Fibroblast of lung (primary cell): ENCODE measurements at regions not wholly inside any gene's neighbourhood (a gene's known extent, or its start where the extent isn't known, plus 50 kb on each side); places are given as distances from the start of the nearest gene placed in this dataset.

ENCODE experiments used
- DNase-seq, 2 donors: peaks; one replicate each; pipeline versions ENCODE4 v3.0.0 to v3.0.0-alpha.2; 2010; ENCODE audit warnings: low read depth in 2 of 2
- H2AFZ ChIP-seq: 2 replicates; pipeline ENCODE4 v1.5.1; 2012; ENCODE audit warnings: low read length, control low read depth, inconsistent platforms
- H3K27ac ChIP-seq: 2 replicates; pipeline ENCODE4 v1.5.1; 2011; ENCODE audit warnings: low read length, control low read depth; ENCODE audit not compliant: insufficient read depth
- H3K27me3 ChIP-seq: 2 replicates; pipeline ENCODE4 v1.5.1; 2011; ENCODE audit warnings: mild to moderate bottlenecking, low read length; ENCODE audit not compliant: control insufficient read depth, insufficient read depth
- H3K36me3 ChIP-seq: 2 replicates; pipeline ENCODE4 v1.5.1; 2011; ENCODE audit warnings: low read length; ENCODE audit not compliant: control insufficient read depth, insufficient read depth
- H3K4me1 ChIP-seq: 2 replicates; pipeline ENCODE4 v1.5.1; 2011; ENCODE audit warnings: low read length; ENCODE audit not compliant: control insufficient read depth, insufficient read depth; ENCODE audit errors: extremely low read depth
- H3K4me2 ChIP-seq: 2 replicates; pipeline ENCODE4 v1.5.1; 2011; ENCODE audit warnings: low read length, control low read depth; ENCODE audit not compliant: insufficient read depth; ENCODE audit errors: extremely low read depth
- H3K4me3 ChIP-seq, 4 experiments: fragments of 200-600 bp in 1 of 4; sonication (generic) in 1 of 4; replicated peaks in 1 of 4; 2 replicates each; pipeline ENCODE4 v1.5.1; 2011 to 2016; ENCODE audit warnings: low read length in 4 of 4, low read depth in 3 of 4, mild to moderate bottlenecking in 3 of 4, control low read depth in 2 of 4, inconsistent platforms in 1 of 4, mixed read lengths in 1 of 4; ENCODE audit not compliant: insufficient read depth in 1 of 4; ENCODE audit errors: control extremely low read depth in 1 of 4
- H3K79me2 ChIP-seq: 2 replicates; pipeline ENCODE4 v1.5.1; 2012; ENCODE audit warnings: mild to moderate bottlenecking, low read length, inconsistent platforms; ENCODE audit not compliant: control insufficient read depth, insufficient read depth
- H3K9ac ChIP-seq: 2 replicates; pipeline ENCODE4 v1.5.1; 2011; ENCODE audit warnings: mild to moderate bottlenecking, low read length, control low read depth; ENCODE audit not compliant: insufficient read depth
- H3K9me3 ChIP-seq: 2 replicates; pipeline ENCODE4 v1.5.1; 2012; ENCODE audit warnings: low read depth, low read length; ENCODE audit not compliant: control insufficient read depth, insufficient read depth
- H4K20me1 ChIP-seq: 2 replicates; pipeline ENCODE4 v1.5.1; 2011; ENCODE audit warnings: low read length; ENCODE audit not compliant: control insufficient read depth, insufficient read depth; ENCODE audit errors: extremely low read depth
- EZH2 ChIP-seq: IDR thresholded peaks from 2 replicates; pipeline ENCODE4 v1.5.1; 2012; ENCODE audit warnings: low read length, control low read depth, mild to moderate bottlenecking; ENCODE audit errors: missing control alignments
- TF ChIP-seq, protein P1 (sequence below), 2 donors: IDR thresholded peaks in 1 of 2; conservative IDR thresholded peaks in 1 of 2; 1 replicate in 1 of 2; 2 replicates in 1 of 2; pipeline ENCODE4 v1.5.1; 2011 to 2012; ENCODE audit warnings: low read length in 2 of 2, control low read depth in 1 of 2, inconsistent platforms in 1 of 2, low read depth in 1 of 2, mild to moderate bottlenecking in 1 of 2

DNA sequence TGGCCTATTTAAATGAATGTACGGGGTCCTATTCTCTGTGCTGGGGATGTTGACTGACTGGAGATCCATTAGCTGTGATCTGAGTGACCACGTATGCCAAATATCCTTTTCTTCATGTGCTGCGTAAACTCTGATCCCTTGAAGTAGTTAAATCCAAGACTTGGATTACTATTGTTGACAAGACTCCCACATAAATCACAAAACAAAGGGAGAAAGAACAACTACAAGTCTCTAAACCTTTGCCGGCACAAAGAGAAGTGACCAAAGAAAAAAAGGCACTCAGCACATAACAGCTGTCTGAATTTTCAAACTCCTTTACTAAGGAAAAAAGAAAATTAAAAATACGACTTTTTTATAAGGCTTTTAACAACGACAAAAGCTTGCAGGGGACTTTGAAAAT lies 559.9 kb upstream of the CDH8 start:
- Histone ChIP-seq H3K9me3 (no peaks in the 10 kb centered on the region), H3K27me3 (no peaks in the 10 kb centered on the region), H3K27ac (no peak overlapping the region), H2AFZ (no peak overlapping the region), H4K20me1 (no peaks in the 10 kb centered on the region), H3K79me2 (no peaks in the 10 kb centered on the region), H3K4me3 (no peak overlapping the region), H3K36me3 (no peaks in the 10 kb centered on the region), H3K4me2 (no peak overlapping the region), H3K9ac (no peak overlapping the region), H3K4me1 (no peaks in the 10 kb centered on the region)
- TF ChIP-seq, protein P1, sequence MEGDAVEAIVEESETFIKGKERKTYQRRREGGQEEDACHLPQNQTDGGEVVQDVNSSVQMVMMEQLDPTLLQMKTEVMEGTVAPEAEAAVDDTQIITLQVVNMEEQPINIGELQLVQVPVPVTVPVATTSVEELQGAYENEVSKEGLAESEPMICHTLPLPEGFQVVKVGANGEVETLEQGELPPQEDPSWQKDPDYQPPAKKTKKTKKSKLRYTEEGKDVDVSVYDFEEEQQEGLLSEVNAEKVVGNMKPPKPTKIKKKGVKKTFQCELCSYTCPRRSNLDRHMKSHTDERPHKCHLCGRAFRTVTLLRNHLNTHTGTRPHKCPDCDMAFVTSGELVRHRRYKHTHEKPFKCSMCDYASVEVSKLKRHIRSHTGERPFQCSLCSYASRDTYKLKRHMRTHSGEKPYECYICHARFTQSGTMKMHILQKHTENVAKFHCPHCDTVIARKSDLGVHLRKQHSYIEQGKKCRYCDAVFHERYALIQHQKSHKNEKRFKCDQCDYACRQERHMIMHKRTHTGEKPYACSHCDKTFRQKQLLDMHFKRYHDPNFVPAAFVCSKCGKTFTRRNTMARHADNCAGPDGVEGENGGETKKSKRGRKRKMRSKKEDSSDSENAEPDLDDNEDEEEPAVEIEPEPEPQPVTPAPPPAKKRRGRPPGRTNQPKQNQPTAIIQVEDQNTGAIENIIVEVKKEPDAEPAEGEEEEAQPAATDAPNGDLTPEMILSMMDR (conservative IDR thresholded peaks at IDR 0.05 in 1 of 2, IDR thresholded peaks at IDR 0.05 in 1 of 2; ENCODE audit: low read depth in 1 of 2, low read length in 2 of 2): no peak
- TF ChIP-seq EZH2: no peak
- DNase-seq: no peak

DNA sequence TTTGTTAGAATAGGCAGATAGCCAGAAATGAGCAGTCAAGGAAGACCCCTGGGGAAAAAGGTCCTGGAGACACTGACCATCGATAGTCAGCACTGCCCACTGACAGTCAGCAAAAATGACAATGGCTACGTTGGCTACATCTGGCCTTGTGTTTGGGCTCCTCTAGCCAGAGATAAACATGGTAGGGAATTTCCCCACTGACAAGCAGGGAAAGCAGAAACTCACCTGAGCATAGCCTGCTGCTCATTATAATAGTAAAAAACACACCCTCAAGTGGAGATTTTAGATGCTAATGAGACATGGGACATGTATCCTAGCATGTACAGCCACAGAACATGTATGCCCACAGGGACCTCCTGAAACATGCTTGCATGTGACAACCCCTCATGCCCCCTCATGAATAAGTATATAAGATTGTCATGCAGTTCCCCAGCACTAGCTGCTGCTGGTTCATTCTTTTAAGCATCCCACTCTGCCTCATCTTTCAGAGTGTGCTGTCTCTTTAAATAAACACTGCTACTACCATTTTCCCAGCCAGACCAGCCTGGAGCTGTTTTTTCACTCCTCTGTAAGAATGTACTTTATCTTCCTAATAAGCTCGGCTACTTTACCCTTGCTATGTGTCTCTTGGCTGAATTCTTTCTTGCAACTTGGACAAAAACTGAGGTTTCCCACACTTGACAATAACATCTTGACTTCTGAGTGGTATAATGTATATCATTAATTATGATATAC lies 550.1 kb upstream of the CDH8 start:
- no peak overlapping the region for H2AFZ ChIP-seq
- H3K4me3 ChIP-seq: no peak overlapping the region
- H3K9ac ChIP-seq: no peak overlapping the region
- H3K79me2 ChIP-seq: no peaks in the 10 kb centered on the region
- H3K4me1 ChIP-seq: no peaks in the 10 kb centered on the region
- DNase-seq: no peak
- no peaks in the 10 kb centered on the region for H3K36me3 ChIP-seq
- H4K20me1 ChIP-seq: no peaks in the 10 kb centered on the region
- H3K4me2 ChIP-seq: no peak overlapping the region
- H3K27me3 ChIP-seq: no peaks in the 10 kb centered on the region
- H3K27ac ChIP-seq: no peak overlapping the region
- TF ChIP-seq, protein P1 (conservative IDR thresholded peaks at IDR 0.05 in 1 of 2, IDR thresholded peaks at IDR 0.05 in 1 of 2; ENCODE audit: low read depth in 1 of 2, low read length in 2 of 2): no peak
- TF ChIP-seq EZH2: no peak
- no peaks in the 10 kb centered on the region for H3K9me3 ChIP-seq

DNA sequence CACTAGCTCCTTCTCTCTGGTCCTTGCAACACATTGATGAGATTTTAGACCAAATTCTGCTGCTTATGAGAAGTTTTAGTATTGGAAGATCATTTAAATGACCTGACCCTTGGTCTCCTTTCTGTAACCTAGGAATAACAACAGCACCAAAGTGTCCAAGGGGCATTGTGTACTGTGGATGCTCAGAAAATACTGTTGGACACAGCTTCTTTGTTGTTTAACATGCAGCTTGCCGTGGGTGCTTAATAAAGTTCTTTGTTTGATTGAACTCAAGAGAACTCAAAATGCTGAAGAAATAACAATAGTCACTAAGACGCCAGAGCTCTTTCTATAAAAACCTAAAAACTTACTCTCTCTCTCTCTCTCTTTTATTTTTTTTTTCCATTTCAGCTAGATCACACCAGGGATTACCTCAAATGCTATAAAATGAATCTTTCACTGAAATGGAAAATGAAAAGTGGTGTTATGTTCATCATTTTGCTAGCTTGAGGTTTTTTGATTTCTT lies 548.9 kb upstream of the CDH8 start:
- no peaks in the 10 kb centered on the region for H3K79me2 ChIP-seq
- H3K4me3 ChIP-seq: no peak overlapping the region
- TF ChIP-seq, protein P1 (conservative IDR thresholded peaks at IDR 0.05 in 1 of 2, IDR thresholded peaks at IDR 0.05 in 1 of 2; ENCODE audit: low read depth in 1 of 2, low read length in 2 of 2): no peak
- TF ChIP-seq EZH2: no peak
- no peak for DNase-seq
- no peak overlapping the region for H3K4me2 ChIP-seq
- no peaks in the 10 kb centered on the region for H3K4me1 ChIP-seq
- H3K36me3 ChIP-seq: no peaks in the 10 kb centered on the region
- no peaks in the 10 kb centered on the region for H3K27me3 ChIP-seq
- H3K9ac ChIP-seq: no peak overlapping the region
- no peak overlapping the region for H3K27ac ChIP-seq
- H4K20me1 ChIP-seq: no peaks in the 10 kb centered on the region
- no peaks in the 10 kb centered on the region for H3K9me3 ChIP-seq
- H2AFZ ChIP-seq: no peak overlapping the region
